Stomach (tissue), 4 donors: ENCODE measurements at regions not wholly inside any gene's neighbourhood (a gene's known extent, or its start where the extent isn't known, plus 50 kb on each side); places are given as distances from the start of the nearest gene placed in this dataset.

Source experiments
- CTCF ChIP-seq, 7 experiments: fragments of 450-650 bp in 4 of 7; fragments of 200-600 bp in 3 of 7; sonication (generic) in 3 of 7; IDR thresholded peaks; one replicate each; pipeline ENCODE4 v1.5.1; 2016 to 2019; ENCODE audit warnings: antibody characterized with exemption in 7 of 7, control low read depth in 2 of 7, mild to moderate bottlenecking in 1 of 7
- EP300 ChIP-seq: sonication (generic); formaldehyde crosslinking; IDR thresholded peaks from one replicate; pipeline ENCODE4 v1.6.1; 2017; ENCODE audit warnings: antibody characterized with exemption
- POLR2A ChIP-seq, 4 donors: fragments of 450-650 bp; IDR thresholded peaks; one replicate each; pipeline ENCODE4 v1.6.1; 2016; ENCODE audit warnings: antibody characterized with exemption in 4 of 4, control low read depth in 2 of 4, mild to moderate bottlenecking in 1 of 4, moderate library complexity in 1 of 4
- POLR2AphosphoS5 ChIP-seq, 3 donors: sonication (generic); formaldehyde crosslinking; IDR thresholded peaks; one replicate each; pipeline ENCODE4 v1.6.1; 2016; ENCODE audit warnings: antibody characterized with exemption in 3 of 3

GRCh38 chr20:24770628-24771541 is 178.2 kb upstream of the CST7 start:
- no peak for TF ChIP-seq CTCF (IDR thresholded peaks at IDR 0.05)
- no peak for TF ChIP-seq POLR2A (IDR thresholded peaks at IDR 0.05)
- no peak for TF ChIP-seq EP300
- no peak for TF ChIP-seq POLR2AphosphoS5 (IDR thresholded peaks at IDR 0.05)
